ENCODE measurements at regions not wholly inside any gene's neighbourhood (a gene's known extent, or its start where the extent isn't known, plus 50 kb on each side); places are given as distances from the start of the nearest gene placed in this dataset.
"Not testable (repeated sequence)": the region's sequence is repeated elsewhere in the genome, so short reads cannot be mapped to it uniquely, and the experiment has no call there.

DNA sequence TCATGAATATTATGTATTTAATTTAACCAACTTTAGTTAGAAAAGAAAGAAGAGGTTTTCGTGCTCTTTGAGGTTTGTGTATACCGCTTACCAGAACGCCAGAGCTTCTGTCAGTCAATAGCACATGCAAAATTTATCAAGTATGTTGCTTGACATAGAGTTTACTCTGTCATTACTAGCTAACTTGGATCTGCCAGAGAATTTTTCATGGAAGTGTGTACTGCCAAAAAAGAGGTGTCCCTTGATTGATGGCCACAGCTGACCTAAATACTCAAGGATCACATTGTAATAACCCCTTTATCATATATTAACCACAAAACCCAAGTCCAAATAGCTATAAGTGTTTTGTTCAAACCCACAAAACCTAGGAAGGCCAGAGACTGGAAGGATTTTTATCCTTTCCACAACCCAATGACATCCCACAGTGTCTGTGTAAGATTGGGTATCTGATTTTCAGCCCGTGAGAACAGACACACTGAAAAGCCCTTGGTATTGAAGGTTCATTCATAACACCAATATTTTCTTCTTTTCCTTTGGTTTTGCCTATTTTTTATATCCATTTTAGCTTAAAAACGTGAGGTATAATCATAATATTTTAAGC lies 194.0 kb upstream of the EYA4 start:
- DNase-seq (ENCODE audit: low read depth in 3 of 3, low spot score in 1 of 3): no peak

DNA sequence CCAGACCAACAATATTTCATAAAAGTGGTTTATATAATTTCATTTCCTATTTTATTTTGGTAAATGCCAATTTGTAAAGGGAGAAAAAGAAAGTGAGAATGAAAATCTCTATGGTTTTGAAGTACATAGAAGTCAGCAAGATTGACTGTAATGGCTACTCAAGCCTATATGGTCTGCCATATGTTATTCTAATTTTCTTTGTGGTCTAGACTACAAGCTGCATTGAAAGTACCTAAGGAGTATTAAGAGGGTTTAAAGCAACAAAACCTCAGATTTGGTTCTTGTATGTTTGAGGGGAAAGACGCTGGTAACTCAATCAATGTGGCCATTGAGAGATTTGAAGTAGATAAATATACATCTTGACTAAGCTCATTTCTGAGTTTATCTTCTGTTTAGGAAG lies 193.5 kb upstream of the EYA4 start:
- no peak for DNase-seq (ENCODE audit: low read depth in 3 of 3, low spot score in 1 of 3)

DNA sequence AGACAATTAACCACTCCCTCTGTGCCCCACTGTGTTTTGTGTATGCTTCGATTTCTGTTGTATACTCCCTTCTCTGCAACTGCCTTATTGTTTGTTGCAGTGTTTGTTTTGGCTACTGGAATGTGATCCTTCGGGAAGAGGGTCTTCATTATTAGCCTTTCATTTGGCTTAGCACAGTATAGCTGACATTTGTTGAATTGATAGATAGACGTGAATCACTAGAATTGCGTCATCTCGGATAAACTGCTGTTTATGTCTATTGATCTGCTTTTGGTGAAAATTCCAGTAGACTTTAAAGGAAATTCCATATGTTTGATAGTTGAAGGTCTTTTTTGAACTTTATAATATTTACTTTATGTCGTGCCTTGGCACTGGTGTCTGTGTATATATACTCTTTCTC lies 189.9 kb upstream of the EYA4 start:
- DNase-seq (ENCODE audit: low read depth in 3 of 3, low spot score in 1 of 3): no peak

DNA sequence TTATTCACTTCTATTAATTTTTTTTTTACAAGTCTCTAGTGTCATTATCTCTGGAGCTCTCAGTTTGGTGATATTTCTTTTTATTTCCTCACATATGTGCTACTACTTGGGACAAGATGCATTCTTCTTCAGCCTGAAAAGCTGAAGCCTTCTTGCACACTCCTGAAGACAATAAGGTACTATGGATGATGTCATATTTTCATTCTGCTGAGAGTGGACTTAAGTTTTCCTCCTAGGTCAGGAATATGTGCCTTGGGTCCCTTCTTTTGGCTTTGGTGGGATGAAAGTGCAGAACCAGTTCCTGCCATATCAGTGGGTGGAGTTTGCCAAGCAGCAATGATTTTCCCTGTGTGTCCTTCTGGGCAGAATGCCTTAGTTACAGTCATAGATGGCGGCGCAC lies 188.7 kb upstream of the EYA4 start:
- no peak for DNase-seq (ENCODE audit: low read depth in 3 of 3, low spot score in 1 of 3)

DNA sequence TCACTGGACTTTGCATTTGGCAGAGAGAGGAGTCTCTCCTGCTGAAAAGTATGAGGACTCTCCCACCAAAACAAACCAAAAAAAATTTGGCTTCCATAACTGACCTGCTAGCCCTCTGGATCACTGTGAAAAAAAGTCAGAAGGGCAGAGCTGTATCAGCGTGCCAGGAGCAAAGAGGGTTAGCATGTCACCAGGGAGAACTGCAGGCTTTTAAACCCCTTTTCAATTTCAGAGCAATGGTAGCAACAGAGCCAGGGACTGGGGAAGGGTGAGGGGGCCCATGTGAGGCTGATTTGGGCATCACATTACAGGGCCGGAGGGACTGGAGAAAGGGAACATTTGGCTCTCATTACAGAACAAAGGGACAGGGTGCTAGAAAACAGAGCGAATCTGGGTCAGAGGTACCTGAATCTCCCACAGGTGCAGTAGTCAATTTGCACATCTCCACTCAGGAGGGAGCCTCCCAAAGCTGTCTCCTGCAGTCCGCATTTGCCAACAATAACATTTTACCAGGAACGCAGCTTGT lies 185.7 kb upstream of the EYA4 start:
- DNase-seq (ENCODE audit: low read depth in 3 of 3, low spot score in 1 of 3): no peak

DNA sequence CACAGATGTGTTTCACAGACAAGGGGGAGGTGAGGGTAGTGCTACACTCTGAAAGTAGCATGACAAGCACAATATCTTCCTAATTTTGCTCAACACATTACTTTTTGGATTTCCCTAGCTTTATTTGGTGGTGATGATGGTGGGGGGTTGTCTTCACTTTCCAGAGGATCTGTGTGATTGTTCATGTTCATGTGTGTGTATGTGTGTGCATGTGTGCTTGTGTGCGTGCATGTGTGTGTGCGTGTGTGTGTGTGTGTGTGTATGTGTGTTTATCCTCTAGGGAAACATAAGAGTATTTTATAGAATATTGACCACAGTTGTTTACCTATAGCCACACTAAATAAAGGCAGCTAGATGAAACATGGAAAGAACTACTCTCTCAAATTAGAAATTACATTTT lies 183.8 kb upstream of the EYA4 start:
- DNase-seq (ENCODE audit: low read depth in 3 of 3, low spot score in 1 of 3): no peak

DNA sequence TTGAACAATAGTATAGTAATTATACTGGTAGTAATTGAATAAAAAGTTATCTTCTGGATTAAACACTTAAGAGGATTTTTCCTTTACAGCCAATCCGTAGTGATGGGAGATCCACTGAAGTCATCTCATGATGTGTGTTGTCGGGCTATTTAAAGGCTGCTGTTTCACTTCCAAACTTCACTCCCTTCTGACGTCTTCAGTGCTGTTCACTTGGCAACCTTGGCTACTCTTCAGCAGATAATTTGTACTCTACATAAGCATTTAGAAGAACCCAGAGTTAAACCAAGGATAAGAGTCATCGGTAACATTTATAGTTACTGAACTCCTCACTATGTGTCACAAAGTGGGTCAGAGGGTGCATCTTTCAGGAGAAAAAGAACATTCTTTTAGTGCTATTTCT lies 179.1 kb upstream of the EYA4 start:
- no peak for DNase-seq (ENCODE audit: low read depth in 3 of 3, low spot score in 1 of 3)

DNA sequence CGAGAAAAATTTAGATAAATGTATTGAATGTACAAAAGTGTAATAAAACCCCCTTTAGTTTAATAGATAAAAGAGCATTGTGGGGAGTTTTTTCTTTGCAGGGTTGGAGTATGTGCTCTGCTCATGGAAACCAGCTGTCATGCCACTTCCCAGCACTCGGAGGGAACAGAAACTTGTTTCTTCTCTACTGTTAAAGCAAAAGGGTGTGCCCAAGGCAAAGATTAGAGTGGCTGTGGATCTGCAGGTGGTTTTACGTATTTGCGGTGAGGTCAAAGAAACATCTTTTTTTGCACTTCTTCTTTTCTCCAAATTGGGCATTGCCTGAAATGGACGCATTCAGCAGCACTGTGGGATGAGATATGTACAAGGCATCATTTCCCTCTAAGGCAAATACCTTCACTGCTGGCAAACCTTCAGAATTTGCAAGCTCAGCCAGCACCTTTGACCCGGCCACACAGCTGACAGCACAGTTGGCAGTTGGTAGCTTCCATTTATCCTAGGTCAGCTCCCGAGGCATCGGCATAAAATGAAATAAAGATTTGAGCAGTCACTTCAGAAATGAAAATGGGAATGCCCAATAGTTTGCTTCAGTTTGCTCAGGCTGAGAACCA lies 178.4 kb upstream of the EYA4 start:
- DNase-seq (ENCODE audit: low read depth in 3 of 3, low spot score in 1 of 3): no peak

DNA sequence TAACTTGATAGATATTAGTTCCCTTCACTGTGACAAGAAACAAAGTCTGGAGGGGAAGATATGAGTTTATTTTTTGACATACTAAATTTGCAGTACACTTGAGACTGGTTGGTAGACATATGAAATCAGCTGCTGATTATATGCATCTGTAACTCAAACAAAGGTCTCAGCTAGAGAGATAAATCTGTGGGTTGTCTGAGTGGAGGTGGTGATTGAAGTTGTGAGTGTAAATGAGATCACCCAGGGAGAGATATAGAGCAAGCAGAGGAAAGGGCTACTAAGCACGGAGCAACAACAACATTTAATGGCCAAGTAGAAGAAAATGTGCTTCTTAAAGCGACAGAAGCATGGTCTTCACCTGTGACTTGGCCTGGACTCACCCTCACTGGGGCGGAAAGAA lies 173.2 kb upstream of the EYA4 start:
- no peak for DNase-seq (ENCODE audit: low read depth in 3 of 3, low spot score in 1 of 3)

DNA sequence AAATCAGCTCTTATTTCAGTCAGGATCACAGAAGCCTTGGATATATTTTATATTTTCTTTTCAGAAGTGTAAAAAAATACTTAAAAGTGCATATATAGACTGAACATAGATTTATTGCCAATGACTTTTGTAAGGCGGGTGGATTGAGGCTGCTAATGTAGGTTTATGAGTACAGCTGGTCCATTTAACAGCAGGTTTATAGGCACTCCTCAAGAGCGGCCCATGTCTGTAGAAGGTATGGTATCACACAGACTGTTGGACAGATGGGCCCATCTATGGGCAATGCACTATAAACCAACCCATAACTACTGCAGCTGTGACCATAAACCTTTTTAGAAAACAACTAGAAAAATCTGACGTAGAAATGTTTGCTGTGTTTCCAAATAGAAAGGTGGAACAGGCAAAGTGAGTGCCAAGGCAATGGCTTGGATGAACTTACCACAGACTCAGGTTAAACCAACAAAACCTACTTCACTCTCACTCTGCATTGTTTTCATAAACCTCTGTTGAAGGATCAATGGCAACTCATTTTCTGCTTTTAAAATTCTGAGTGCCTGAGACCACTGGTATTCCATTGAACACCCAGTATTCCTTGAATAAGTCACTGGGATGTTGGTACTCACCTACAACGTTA lies 170.6 kb upstream of the EYA4 start:
- no peak for DNase-seq (ENCODE audit: low read depth in 3 of 3, low spot score in 1 of 3)

DNA sequence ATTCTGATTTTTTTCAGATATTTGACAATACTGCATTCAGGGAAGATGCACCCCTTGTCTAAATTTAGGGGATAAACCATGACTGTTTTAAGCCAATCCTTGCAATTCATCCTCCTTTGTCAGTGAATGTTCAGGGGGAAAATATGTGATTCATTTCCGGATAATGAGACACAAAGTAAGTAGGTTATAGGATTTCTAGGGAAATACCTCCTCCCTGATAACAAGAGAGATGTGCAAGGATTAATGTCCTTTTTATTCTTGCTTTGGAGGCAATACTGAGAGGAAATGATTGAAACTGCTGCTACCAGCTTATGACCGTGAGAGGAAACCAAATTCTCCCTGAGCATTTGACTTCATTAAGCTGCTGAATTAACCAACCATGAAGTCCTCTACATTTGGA lies 161.3 kb upstream of the EYA4 start:
- DNase-seq (ENCODE audit: low read depth in 3 of 3, low spot score in 1 of 3): no peak

DNA sequence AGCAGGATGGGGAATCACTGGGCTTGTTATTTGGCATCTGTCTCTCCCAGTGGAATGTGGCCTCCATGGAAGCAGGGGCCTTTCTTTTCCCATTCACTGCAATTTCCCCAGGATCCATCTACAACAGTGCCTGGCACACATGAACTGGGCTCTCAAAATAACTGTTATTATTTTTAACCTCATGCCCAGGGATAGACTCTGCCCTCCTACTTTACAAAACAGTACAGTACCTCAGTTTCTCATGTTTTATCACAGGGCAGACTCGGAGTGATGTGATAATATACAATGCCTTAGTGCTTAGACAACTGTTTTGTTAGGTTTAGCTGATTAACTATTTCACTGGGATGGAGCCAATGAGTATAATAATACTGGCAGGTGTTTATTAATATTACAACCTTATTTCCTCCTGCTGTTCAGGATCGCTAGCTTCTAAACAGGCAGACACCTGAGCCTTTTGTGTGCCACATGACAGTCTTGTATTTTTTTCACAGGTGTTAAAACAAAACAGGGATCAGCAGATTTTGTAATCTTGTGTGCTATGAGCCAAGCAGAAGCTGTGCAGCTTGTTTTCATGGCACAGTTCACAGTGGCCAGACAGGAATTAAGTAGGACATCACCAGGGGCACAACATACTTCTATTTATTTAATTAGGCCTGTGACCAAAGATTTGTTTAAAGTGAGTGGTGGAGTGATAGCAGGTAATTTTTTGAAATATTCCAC lies 157.7 kb upstream of the EYA4 start:
- no peak for DNase-seq (ENCODE audit: low read depth in 3 of 3, low spot score in 1 of 3)

DNA sequence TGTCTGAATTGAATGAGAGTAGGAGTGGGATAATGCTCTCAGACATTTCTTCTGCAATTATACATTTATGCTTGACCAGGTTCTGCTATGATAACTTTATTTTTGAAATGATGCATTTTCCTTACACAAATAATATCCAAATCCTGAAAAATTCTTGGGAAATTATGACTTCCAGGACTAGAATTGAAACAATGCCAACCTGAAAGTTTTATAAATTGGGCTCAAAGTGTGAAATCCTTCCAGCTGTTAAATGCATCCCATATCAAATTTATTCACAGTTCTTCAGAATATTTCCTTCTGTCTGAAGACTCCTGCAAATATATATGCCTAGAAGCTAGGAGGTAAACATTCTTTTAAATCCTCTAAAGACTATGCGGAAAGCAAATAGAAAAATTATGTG lies 155.7 kb upstream of the EYA4 start:
- DNase-seq (ENCODE audit: low read depth in 3 of 3, low spot score in 1 of 3): no peak

DNA sequence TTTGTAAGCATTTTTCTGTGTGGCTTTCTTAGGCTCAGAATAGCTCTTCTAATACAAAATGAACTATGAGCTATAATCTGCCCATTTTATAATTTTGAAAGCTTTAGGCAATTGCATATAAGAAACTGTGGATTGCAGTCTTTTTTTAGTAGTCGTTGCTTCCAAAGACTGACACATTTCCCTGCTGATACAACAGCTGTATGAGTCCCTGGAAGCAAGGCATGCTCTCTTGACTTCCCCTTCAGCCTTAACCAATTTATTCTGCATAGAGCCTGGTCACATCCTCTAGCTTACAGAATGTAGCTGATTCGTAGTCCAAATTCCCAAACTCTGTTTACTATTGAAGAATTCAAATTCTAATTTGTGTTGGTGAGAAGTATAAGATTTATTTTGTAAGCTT lies 155.3 kb upstream of the EYA4 start:
- DNase-seq (ENCODE audit: low read depth in 3 of 3, low spot score in 1 of 3): no peak

DNA sequence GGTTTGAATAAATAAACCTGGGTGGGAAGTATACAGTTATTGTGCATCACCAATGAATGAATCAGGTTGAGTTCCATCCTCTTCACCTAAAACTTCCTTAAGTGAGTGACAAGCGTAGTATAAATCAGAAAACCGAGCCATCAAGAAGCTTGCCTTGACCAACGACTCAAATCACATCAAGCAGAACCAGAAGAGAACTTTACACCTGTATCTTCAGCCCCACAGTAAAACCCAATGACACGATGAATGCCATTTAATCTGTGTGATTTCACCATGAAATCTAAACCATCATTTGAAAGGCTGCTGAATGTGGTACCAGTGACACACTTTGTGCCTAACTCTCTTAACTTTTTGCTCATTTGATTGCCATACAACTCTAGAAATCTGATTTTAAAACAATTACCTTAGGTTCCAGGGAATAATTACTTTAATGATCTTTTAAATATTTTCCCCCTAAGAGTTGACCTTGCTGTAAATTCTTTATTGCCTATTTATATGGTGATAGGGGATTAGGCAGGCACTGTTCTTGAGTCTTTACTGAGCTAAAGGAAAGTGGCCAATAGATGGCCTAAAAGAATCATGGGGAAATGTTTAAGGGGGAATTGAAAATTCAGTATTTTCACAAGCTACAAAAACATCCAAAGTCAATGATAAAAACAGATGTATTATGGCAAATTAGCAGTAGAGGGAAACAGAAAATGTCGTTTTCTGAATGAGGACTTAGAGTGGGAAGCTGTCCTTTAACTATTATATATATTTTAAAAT lies 152.0 kb upstream of the EYA4 start:
- DNase-seq (ENCODE audit: low read depth in 3 of 3, low spot score in 1 of 3): no peak

DNA sequence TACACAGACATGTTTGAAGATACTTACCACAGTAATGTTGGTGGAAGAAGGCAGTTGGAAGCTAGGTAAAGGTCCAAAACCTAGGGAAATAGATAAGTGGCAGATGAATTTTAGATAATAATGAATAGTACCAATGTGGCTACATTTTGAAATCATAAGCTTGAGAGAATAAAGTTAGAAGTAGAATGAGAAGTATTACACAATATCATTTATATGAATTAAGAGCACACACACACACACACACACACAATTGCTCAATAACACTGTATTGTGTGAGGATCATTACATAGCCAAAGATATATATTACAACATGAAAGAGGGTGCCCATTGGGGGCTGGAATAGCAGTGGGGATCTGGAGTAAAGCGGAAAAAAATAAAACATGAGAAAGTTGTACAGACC lies 149.0 kb upstream of the EYA4 start:
- no peak for DNase-seq (ENCODE audit: low read depth in 3 of 3, low spot score in 1 of 3)

DNA sequence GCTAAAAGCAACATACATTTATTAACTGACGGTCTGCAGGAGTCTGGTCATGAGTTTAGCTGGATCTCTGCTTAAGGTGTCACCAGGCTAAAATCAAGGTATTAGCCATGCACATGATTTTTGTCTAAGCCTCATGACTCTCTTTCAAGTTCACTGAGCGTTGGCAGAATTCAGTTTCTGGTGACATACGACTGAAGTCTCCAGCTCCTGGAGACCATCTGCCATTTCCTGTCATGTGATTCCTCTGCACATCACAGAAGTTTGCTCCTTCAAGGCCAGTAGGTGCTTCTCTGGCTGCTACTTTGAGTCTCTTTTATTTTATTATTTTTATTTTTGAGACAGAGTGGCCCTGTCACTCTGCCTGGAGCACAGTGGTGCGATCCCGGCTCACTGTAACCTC lies 148.4 kb upstream of the EYA4 start:
- DNase-seq (ENCODE audit: low read depth in 3 of 3, low spot score in 1 of 3): no peak

DNA sequence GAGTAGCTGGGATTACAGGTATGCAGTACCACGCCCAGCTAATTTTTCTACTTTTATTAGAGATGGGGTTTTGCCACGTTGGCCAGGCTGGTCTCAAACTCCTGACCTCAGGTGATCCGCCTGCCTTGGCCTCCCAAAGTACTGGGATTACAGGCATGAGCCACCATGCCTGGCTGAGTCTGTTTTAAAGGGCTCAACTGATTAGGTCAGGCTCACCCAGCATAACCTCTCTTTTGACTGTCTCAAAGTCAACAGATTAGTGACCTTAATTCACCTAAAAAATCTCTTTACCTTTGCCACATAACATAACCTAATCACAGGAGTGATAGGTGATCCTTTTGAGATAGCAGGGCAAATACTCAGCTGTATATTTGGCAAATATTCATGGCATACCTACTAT lies 147.9 kb upstream of the EYA4 start:
- DNase-seq (ENCODE audit: low read depth in 3 of 3, low spot score in 1 of 3): not testable (repeated sequence)

DNA sequence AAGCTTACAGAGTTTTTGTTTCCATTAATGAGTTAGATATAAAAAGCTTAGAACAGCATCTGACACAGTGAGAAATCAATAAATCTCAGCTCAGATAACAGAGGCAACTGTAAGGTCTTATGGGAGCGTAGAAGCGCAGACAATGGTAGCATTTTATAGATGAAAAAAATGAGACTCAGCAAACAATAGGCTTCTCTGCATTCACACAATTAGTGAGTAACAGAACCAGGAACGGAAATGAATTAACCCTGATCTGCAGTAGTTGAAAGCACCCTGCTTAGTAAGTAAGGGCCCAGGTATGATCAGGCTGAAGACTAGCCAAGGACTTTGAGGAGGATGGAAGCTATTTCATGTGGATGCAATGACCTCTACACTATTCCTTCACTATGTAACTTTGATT lies 147.2 kb upstream of the EYA4 start:
- no peak for DNase-seq (ENCODE audit: low read depth in 3 of 3, low spot score in 1 of 3)

DNA sequence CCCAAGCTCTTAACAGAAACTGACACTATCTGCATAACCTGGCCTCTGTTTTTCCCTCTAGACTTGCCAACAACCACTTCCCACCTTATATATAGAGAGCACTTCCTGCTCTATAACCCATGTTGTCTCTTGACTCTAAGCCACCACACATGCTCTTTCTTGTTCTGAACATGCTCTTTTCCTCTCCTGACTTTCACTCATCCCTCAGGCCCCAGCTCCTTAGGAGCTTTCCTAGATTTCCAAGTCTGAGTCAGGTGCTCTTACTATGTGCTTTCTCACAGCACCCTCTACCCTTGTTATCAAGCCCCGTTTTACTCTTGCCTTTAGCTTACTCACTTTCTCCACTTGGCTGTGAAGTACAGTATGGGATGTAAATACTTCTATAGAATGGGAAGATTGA lies 143.9 kb upstream of the EYA4 start:
- no peak for DNase-seq (ENCODE audit: low read depth in 3 of 3, low spot score in 1 of 3)

DNA sequence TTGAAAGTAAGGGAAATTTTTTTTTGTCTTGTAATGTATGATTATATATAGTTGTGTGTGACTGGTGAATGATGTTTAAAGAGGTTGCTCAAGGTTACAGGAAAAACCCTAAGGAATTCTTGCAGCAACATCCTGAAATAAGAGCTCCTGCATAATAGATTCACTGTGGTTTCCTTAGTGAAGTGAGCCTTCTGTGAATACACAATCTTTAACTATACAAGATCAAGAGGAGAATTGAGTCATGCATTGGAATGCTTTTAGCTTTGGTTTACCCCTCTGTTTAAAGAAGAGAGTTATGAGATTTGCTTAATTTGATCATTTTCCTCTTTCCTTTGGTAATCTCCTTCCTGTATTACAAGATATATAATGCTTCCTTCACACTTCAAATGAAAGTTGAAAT lies 141.6 kb upstream of the EYA4 start:
- no peak for DNase-seq (ENCODE audit: low read depth in 3 of 3, low spot score in 1 of 3)
